Smooth muscle cell (in vitro differentiated cells): ENCODE measurements at regions not wholly inside any gene's neighbourhood (a gene's known extent, or its start where the extent isn't known, plus 50 kb on each side); places are given as distances from the start of the nearest gene placed in this dataset.

ENCODE experiments used
- DNase-seq: peaks from one replicate; lab custom pipeline; 2025; ENCODE audit not compliant: unreplicated experiment; lab: John Stamatoyannopoulos, UW
- H2AFZ ChIP-seq: fragments of 200-600 bp; sonication (generic); 2 replicates; pipeline ENCODE4 v1.6.0; 2016; ENCODE audit warnings: antibody characterized with exemption, low read depth, mild to moderate bottlenecking
- H3F3A ChIP-seq: fragments of 200-600 bp; sonication (generic); 2 replicates; pipeline ENCODE4 v1.6.0; 2017; ENCODE audit warnings: antibody characterized with exemption, low read depth
- H3K27ac ChIP-seq: fragments of 200-600 bp; sonication (generic); 2 replicates; pipeline ENCODE4 v1.5.1; 2016; ENCODE audit warnings: low read depth, mild to moderate bottlenecking
- H3K27me3 ChIP-seq: fragments of 200-600 bp; sonication (generic); 2 replicates; pipeline ENCODE4 v1.6.1; 2016; ENCODE audit warnings: low read depth, mild to moderate bottlenecking
- H3K36me3 ChIP-seq: fragments of 200-600 bp; sonication (generic); 2 replicates; pipeline ENCODE4 v1.5.1; 2016; ENCODE audit warnings: low read depth
- H3K4me1 ChIP-seq: fragments of 200-600 bp; sonication (generic); 2 replicates; pipeline ENCODE4 v1.5.1; 2016; ENCODE audit warnings: low read depth
- H3K4me2 ChIP-seq: fragments of 200-600 bp; sonication (generic); 2 replicates; pipeline ENCODE4 v1.6.0; 2016; ENCODE audit warnings: mild to moderate bottlenecking
- H3K4me3 ChIP-seq: fragments of 200-600 bp; sonication (generic); 2 replicates; pipeline ENCODE4 v1.5.1; 2016; ENCODE audit warnings: mild to moderate bottlenecking
- H3K79me2 ChIP-seq: fragments of 200-600 bp; sonication (generic); 2 replicates; pipeline ENCODE4 v1.6.0; 2016; ENCODE audit warnings: low read depth, mild to moderate bottlenecking
- H3K9ac ChIP-seq: fragments of 200-600 bp; sonication (generic); 2 replicates; pipeline ENCODE4 v1.6.0; 2016; ENCODE audit warnings: low read depth
- H3K9me3 ChIP-seq: fragments of 200-600 bp; sonication (generic); replicated peaks from 2 replicates; pipeline ENCODE4 v1.5.1; 2016; ENCODE audit warnings: low read depth
- H4K20me1 ChIP-seq: fragments of 200-600 bp; sonication (generic); 2 replicates; pipeline ENCODE4 v1.6.0; 2016; ENCODE audit warnings: low read depth
- CTCF ChIP-seq: fragments of 200-600 bp; sonication (generic); IDR thresholded peaks from 2 replicates; pipeline ENCODE4 v1.5.1; 2017; ENCODE audit warnings: borderline replicate concordance, mild to moderate bottlenecking, antibody characterized with exemption; ENCODE audit not compliant: insufficient read depth, poor library complexity, severe bottlenecking
- WGBS: methylation state at CpG from one replicate; pipeline ENCODE4 v1.1.7; 2016; ENCODE audit warnings: low lambda C conversion rate; 5-methylcytosine and 5-hydroxymethylcytosine counted together

GRCh38 chr6:120876931-120877330 is 457.3 kb downstream of the TBC1D32 start:
- Histone ChIP-seq H2AFZ (no peak overlapping the region), H3K79me2 (no peaks in the 10 kb centered on the region), H3K36me3 (no peaks in the 10 kb centered on the region), H3F3A (no peaks in the 10 kb centered on the region), H3K9ac (no peak overlapping the region), H3K4me2 (no peak overlapping the region), H3K4me1 (no peaks in the 10 kb centered on the region), H3K9me3 (no peaks in the 10 kb centered on the region), H4K20me1 (no peaks in the 10 kb centered on the region), H3K4me3 (no peak overlapping the region), H3K27ac (no peak overlapping the region), H3K27me3 (no peaks in the 10 kb centered on the region)
- DNase-seq: no peak
- no peak for TF ChIP-seq CTCF
- 74% methylated on average over 1 of the region's 1 CpG for WGBS

- no peak overlapping the region for H3K9ac ChIP-seq
- no peaks in the 10 kb centered on the region for H4K20me1 ChIP-seq
- DNase-seq: no peak
- H3K9me3 ChIP-seq: no peaks in the 10 kb centered on the region
- no peak overlapping the region for H2AFZ ChIP-seq
- H3K4me2 ChIP-seq: no peak overlapping the region
- H3F3A ChIP-seq: no peaks in the 10 kb centered on the region
- 70% methylated on average over 1 of the region's 1 CpG for WGBS
- no peak for TF ChIP-seq CTCF
- H3K4me3 ChIP-seq: no peak overlapping the region
- no peak overlapping the region for H3K27ac ChIP-seq
- H3K4me1 ChIP-seq: no peaks in the 10 kb centered on the region
- no peaks in the 10 kb centered on the region for H3K36me3 ChIP-seq
- H3K79me2 ChIP-seq: no peaks in the 10 kb centered on the region
- no peaks in the 10 kb centered on the region for H3K27me3 ChIP-seq
Observed at GRCh38 chr6:120876424-120876823, 457.9 kb downstream of the TBC1D32 start.

GRCh38 chr6:120875900-120876299 is 458.4 kb downstream of the TBC1D32 start:
- no peak overlapping the region for H3K4me3 ChIP-seq
- WGBS: 82% methylated on average over 1 of the region's 1 CpG
- H3K27me3 ChIP-seq: no peaks in the 10 kb centered on the region
- H3K4me2 ChIP-seq: no peak overlapping the region
- no peaks in the 10 kb centered on the region for H3F3A ChIP-seq
- no peak overlapping the region for H3K27ac ChIP-seq
- H3K9me3 ChIP-seq: no peaks in the 10 kb centered on the region
- no peak for DNase-seq
- H3K9ac ChIP-seq: no peak overlapping the region
- H4K20me1 ChIP-seq: no peaks in the 10 kb centered on the region
- H3K79me2 ChIP-seq: no peaks in the 10 kb centered on the region
- no peak overlapping the region for H2AFZ ChIP-seq
- TF ChIP-seq CTCF: no peak
- no peaks in the 10 kb centered on the region for H3K4me1 ChIP-seq
- H3K36me3 ChIP-seq: no peaks in the 10 kb centered on the region

- TF ChIP-seq CTCF: no peak
- no peaks in the 10 kb centered on the region for H3K9me3 ChIP-seq
- H3K4me3 ChIP-seq: no peak overlapping the region
- no peak overlapping the region for H3K9ac ChIP-seq
- H3K27me3 ChIP-seq: no peaks in the 10 kb centered on the region
- H4K20me1 ChIP-seq: no peaks in the 10 kb centered on the region
- no peaks in the 10 kb centered on the region for H3K4me1 ChIP-seq
- no peaks in the 10 kb centered on the region for H3K36me3 ChIP-seq
- WGBS: 88% methylated on average over 6 of the region's 6 CpGs
- H3K4me2 ChIP-seq: no peak overlapping the region
- H3K79me2 ChIP-seq: no peaks in the 10 kb centered on the region
- no peaks in the 10 kb centered on the region for H3F3A ChIP-seq
- no peak overlapping the region for H2AFZ ChIP-seq
- H3K27ac ChIP-seq: no peak overlapping the region
- no peak for DNase-seq
Observed at GRCh38 chr6:120874422-120874821, 459.9 kb downstream of the TBC1D32 start.
